IMR-90 (cell line): ENCODE measurements at regions not wholly inside any gene's neighbourhood (a gene's known extent, or its start where the extent isn't known, plus 50 kb on each side); places are given as distances from the start of the nearest gene placed in this dataset.

ENCODE experiments used
- ATAC-seq: fragments of 200-7000 bp; cut with Tn5 transposase; 2 replicates; pipeline ENCODE4 v1.9.1; 2020; ENCODE audit warnings: low read depth, mild to moderate bottlenecking, moderate library complexity
- BruUV-seq: library from RNA; stranded (reverse); fragments of 400-500 nt; replicated peaks from 2 replicates; lab custom pipeline; 2021; lab: Mats Ljungman, UMichigan
- CTCF ChIA-PET: fragments of 300-600 bp; formaldehyde crosslinking; extraction: SDS; loops from one replicate; lab custom pipeline; 2021; ENCODE audit warnings: antibody characterized with exemption; lab: Yijun Ruan, JAX
- POLR2A ChIA-PET: fragments of 300-600 bp; sonication (Branson Sonifier 250); formaldehyde crosslinking; loops from one replicate; lab custom pipeline; 2022; ENCODE audit warnings: antibody characterized with exemption; ENCODE audit not compliant: unreplicated experiment; lab: Charles Lee
- DNase-seq: peaks from one replicate; pipeline ENCODE4 v3.0.0; 2013
- H2AFZ ChIP-seq: replicated peaks from 2 replicates; pipeline ENCODE3; 2013; ENCODE audit warnings: low read length, mild to moderate bottlenecking; ENCODE audit not compliant: poor library complexity
- H2AK5ac ChIP-seq: 2 replicates; pipeline ENCODE4 v1.6.1; 2013; ENCODE audit warnings: low read depth, low read length, inconsistent platforms
- H2AK9ac ChIP-seq: replicated peaks from 2 replicates; pipeline ENCODE3; 2013; ENCODE audit warnings: mild to moderate bottlenecking, low read depth, low read length, moderate library complexity; ENCODE audit not compliant: poor library complexity
- H2BK120ac ChIP-seq: 2 replicates; pipeline ENCODE4 v1.6.1; 2013; ENCODE audit warnings: low read depth, low read length, inconsistent platforms
- H2BK15ac ChIP-seq: 3 replicates; pipeline ENCODE4 v1.6.1; 2013; ENCODE audit warnings: low read depth, low read length, inconsistent platforms
- H2BK20ac ChIP-seq: 2 replicates; pipeline ENCODE4 v1.6.1; 2013; ENCODE audit warnings: low read depth, mild to moderate bottlenecking, inconsistent platforms, low read length, moderate library complexity
- H2BK5ac ChIP-seq: 2 replicates; pipeline ENCODE4 v1.6.1; 2013; ENCODE audit warnings: mild to moderate bottlenecking, low read depth, low read length, inconsistent platforms; ENCODE audit not compliant: poor library complexity, severe bottlenecking
- H3K14ac ChIP-seq: replicated peaks from 2 replicates; pipeline ENCODE4 v1.6.1; 2013; ENCODE audit warnings: low read depth, low read length, inconsistent platforms
- H3K18ac ChIP-seq: 2 replicates; pipeline ENCODE4 v1.6.1; 2013; ENCODE audit warnings: low read depth, low read length, control low read depth
- H3K23ac ChIP-seq: 2 replicates; pipeline ENCODE4 v1.6.1; 2013; ENCODE audit warnings: low read depth, low read length, inconsistent platforms
- H3K27ac ChIP-seq: 2 replicates; pipeline ENCODE4 v1.5.1; 2013; ENCODE audit warnings: mild to moderate bottlenecking, control low read depth, low read length; ENCODE audit not compliant: insufficient read depth
- H3K27me3 ChIP-seq: 2 replicates; pipeline ENCODE4 v1.6.1; 2013; ENCODE audit warnings: low read length; ENCODE audit not compliant: control insufficient read depth, insufficient read depth
- H3K36me3 ChIP-seq: 2 replicates; pipeline ENCODE4 v1.6.1; 2013; ENCODE audit warnings: low read length, mixed read lengths; ENCODE audit not compliant: control insufficient read depth, insufficient read depth
- H3K4ac ChIP-seq: 2 replicates; pipeline ENCODE4 v1.6.1; 2013; ENCODE audit warnings: low read depth, low read length, inconsistent platforms
- H3K4me1 ChIP-seq: 2 replicates; pipeline ENCODE4 v1.6.1; 2013; ENCODE audit warnings: low read length, mixed read lengths; ENCODE audit not compliant: control insufficient read depth, insufficient read depth
- H3K4me2 ChIP-seq: 2 replicates; pipeline ENCODE4 v1.6.1; 2013; ENCODE audit warnings: low read depth, mild to moderate bottlenecking, control low read depth, low read length, moderate library complexity
- H3K4me3 ChIP-seq: 2 replicates; pipeline ENCODE4 v1.5.1; 2013; ENCODE audit warnings: low read depth, mild to moderate bottlenecking, control low read depth, low read length, moderate library complexity; ENCODE audit not compliant: insufficient read depth
- H3K56ac ChIP-seq: 2 replicates; pipeline ENCODE4 v1.6.1; 2013; ENCODE audit warnings: low read length, inconsistent platforms; ENCODE audit not compliant: insufficient read depth; ENCODE audit errors: extremely low read depth
- H3K79me1 ChIP-seq, 2 experiments: 2 replicates each; pipeline ENCODE4 v1.6.1; 2013; ENCODE audit warnings: low read length in 2 of 2, inconsistent platforms in 1 of 2, low read depth in 1 of 2
- H3K9ac ChIP-seq: 2 replicates; pipeline ENCODE4 v1.6.1; 2013; ENCODE audit warnings: low read depth, low read length, control low read depth
- H3K9me1 ChIP-seq: 2 replicates; pipeline ENCODE4 v1.6.1; 2013; ENCODE audit warnings: low read length, inconsistent platforms; ENCODE audit not compliant: insufficient read depth
- H3K9me3 ChIP-seq: 2 replicates; pipeline ENCODE4 v1.6.1; 2013; ENCODE audit warnings: low read length; ENCODE audit not compliant: control insufficient read depth, insufficient read depth
- H4K20me1 ChIP-seq: 2 replicates; pipeline ENCODE4 v1.6.1; 2013; ENCODE audit warnings: low read length, inconsistent platforms; ENCODE audit not compliant: insufficient read depth
- H4K5ac ChIP-seq: 2 replicates; pipeline ENCODE4 v1.6.1; 2013; ENCODE audit warnings: mild to moderate bottlenecking, low read depth, low read length, control low read depth
- H4K8ac ChIP-seq, 2 experiments: 2 replicates each; pipeline ENCODE4 v1.6.1; 2013; ENCODE audit warnings: low read depth in 2 of 2, low read length in 2 of 2, control low read depth in 1 of 2, inconsistent platforms in 1 of 2
- H4K91ac ChIP-seq: 2 replicates; pipeline ENCODE4 v1.6.1; 2013; ENCODE audit warnings: low read depth, low read length, inconsistent platforms; ENCODE audit not compliant: insufficient read depth
- CEBPB ChIP-seq: IDR thresholded peaks from 2 replicates; pipeline ENCODE4 v1.6.1; 2012; ENCODE audit warnings: low read depth, low read length, improper control_type of control experiment
- RCOR1 ChIP-seq: IDR thresholded peaks from 2 replicates; pipeline ENCODE4 v1.6.1; 2012; ENCODE audit warnings: mild to moderate bottlenecking, low read length, improper control_type of control experiment; ENCODE audit not compliant: insufficient replicate concordance
- WGBS, 2 experiments: methylation state at CpG; one replicate each; pipeline versions ENCODE4 v1.1.5 to v1.1.7; 2013; ENCODE audit warnings: missing lambda C conversion rate in 2 of 2; ENCODE audit not compliant: insufficient read length in 1 of 2; ENCODE audit errors: extremely low coverage in 2 of 2; 5-methylcytosine and 5-hydroxymethylcytosine counted together
- dilution Hi-C: fragments of 300-500 bp; cut with HindIII; formaldehyde crosslinking; loops from one replicate; pipeline ENCODE4 v1.14.3; 2018; ENCODE audit warnings: low sequenced_read_pairs; ENCODE audit not compliant: unreplicated experiment
- in situ Hi-C: fragments of 300-500 bp; cut with MboI; formaldehyde crosslinking; loops from 3 replicates; pipeline ENCODE4 v1.14.3; 2019; ENCODE audit warnings: low sequenced_read_pairs, inconsistent platforms, mixed read lengths
- intact Hi-C: fragments of 100-400 bp; cut with micrococcal nuclease; formaldehyde crosslinking; loops from 2 replicates; pipeline ENCODE4 v1.10.0; 2022

- no peak overlapping the region for H3K27ac ChIP-seq
- no peak for TF ChIP-seq CEBPB
- no peak for TF ChIP-seq RCOR1
- H3K79me1 ChIP-seq = no peaks in the 10 kb centered on the region
- no peak overlapping the region for H2BK15ac ChIP-seq
- no peak overlapping the region for H3K56ac ChIP-seq
- no peak overlapping the region for H4K5ac ChIP-seq
- H4K91ac ChIP-seq = no peak overlapping the region
- H3K14ac ChIP-seq = no peak overlapping the region
- H2AFZ ChIP-seq = no peak overlapping the region
- H3K4ac ChIP-seq = no peak overlapping the region
- no peak overlapping the region for H2BK20ac ChIP-seq
- H3K4me1 ChIP-seq = no peaks in the 10 kb centered on the region
- H4K20me1 ChIP-seq = no peaks in the 10 kb centered on the region
- ATAC-seq (no peak), DNase-seq (no peak)
- H3K36me3 ChIP-seq = no peaks in the 10 kb centered on the region
- intact Hi-C loops (no loop called here), in situ Hi-C loops (no loop called here), dilution Hi-C loops (no loop called here)
- no TSS peak for BruUV-seq
- ChIA-PET POLR2A (no interaction called here), CTCF (no interaction called here)
- no peaks in the 10 kb centered on the region for H3K9me1 ChIP-seq
- H3K18ac ChIP-seq = no peak overlapping the region
- no peak overlapping the region for H2AK9ac ChIP-seq
- H3K9ac ChIP-seq = no peak overlapping the region
- H3K27me3 ChIP-seq = peaks cover 3% of the 10 kb centered on the region; the same call in 1 of the 2 replicates
- no peak overlapping the region for H3K23ac ChIP-seq
- H3K9me3 ChIP-seq = no peaks in the 10 kb centered on the region
- no peak overlapping the region for H2AK5ac ChIP-seq
- no peak overlapping the region for H4K8ac ChIP-seq
- H3K4me2 ChIP-seq = no peak overlapping the region
- no CpG with 5 or more reads among the region's 2 CpGs for WGBS, 2 experiments
- H2BK5ac ChIP-seq = no peak overlapping the region
- H2BK120ac ChIP-seq = no peak overlapping the region
- H3K4me3 ChIP-seq = no peak overlapping the region
Measured at GRCh38 chr2:175827856-175828255, 174.2 kb downstream of the LNPK start.
